Dedifferentiated amniotic fluid mesenchymal stem cell (primary cell): ENCODE measurements at regions not wholly inside any gene's neighbourhood (a gene's known extent, or its start where the extent isn't known, plus 50 kb on each side); places are given as distances from the start of the nearest gene placed in this dataset.
"Not testable (repeated sequence)": the region's sequence is repeated elsewhere in the genome, so short reads cannot be mapped to it uniquely, and the experiment has no call there.

Source experiments
- DNase-seq: peaks from one replicate; pipeline ENCODE4 v3.0.0-alpha.2; 2016; ENCODE audit errors: extremely low spot score

DNA sequence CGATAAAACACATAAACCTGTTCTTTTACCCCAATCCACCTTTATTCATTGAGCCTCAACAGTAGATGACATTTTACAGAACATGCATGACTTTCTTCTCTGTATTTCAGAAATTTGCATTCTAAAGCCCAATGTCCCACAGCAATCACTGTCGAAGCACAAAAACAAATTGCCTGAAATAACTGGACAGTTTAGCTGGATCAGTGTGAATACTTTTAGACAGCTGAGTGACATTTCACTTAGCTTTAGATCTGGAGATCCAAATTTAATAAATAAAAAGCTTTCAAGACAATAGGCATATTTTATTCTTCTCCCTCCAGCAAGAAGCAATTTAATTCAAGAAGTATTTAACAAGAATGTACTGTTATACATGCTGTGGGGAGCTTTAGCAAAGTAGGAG, 109.1 kb upstream of the FSCB start:
- no peak for DNase-seq

DNA sequence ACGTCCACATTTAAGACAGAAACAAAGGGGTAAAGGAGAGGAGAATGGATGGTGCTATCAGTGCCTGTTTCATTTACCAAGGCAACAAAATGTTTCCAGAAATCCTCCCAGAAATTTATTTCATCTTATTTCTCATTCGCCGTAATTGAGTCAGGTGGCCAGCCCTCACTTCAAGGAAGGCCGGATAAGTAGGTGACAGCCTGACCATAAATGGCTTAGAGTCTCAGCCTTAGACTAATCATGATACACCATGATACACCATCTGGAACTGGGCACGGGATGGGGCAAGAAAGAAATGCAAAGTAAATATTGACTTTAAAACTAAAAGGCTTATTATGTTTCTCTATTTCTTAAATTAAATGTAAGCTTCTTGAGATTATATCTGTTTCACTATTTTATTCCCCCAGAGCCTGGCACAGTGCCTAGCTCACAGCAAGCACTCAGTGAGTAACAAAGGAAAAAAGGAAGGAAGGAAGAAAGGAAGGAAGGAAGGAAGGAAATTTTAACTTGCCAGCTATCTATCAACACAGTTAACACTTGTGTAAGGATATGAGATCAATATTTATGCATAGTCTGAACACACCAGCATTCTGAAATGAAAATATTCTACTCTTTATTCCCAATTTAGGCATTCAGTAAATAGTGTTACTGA, 106.1 kb upstream of the FSCB start:
- DNase-seq = no peak

- no peak for DNase-seq
These were observed 104.9 kb upstream of the FSCB start for GRCh38 chr14:44612002-44612401.

DNA sequence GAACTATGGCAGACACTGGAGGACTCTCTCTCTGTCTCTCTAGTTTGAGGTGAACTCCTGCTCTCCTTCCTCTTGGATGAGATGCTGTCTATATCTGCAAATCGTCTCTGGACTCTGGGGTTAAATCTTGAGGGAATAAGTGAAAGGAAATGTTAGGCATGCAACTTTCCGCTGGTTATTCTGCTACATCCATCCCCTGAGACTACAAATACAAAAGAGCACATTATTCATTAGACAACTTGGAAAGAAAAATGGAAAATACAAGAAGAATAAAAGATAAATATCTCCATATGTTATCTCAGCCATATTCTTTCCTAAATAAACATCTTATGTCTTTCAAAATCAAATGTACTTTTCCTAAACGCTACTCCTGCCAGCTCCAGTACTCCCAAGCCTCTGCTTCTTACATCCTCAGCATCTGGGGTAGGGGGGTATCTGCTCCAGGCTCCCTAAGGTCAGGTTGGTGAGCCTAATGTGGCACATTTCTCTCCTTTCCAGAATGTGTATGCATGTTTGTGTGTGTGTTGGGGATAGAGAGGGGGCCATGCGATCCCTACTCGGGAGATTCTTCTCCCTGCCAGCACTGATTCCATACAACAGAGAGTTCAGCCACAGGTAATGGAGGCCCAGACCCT, 102.9 kb upstream of the FSCB start:
- no peak for DNase-seq

- DNase-seq = no peak
These were observed 102.1 kb upstream of the FSCB start for GRCh38 chr14:44609201-44609600.

DNA sequence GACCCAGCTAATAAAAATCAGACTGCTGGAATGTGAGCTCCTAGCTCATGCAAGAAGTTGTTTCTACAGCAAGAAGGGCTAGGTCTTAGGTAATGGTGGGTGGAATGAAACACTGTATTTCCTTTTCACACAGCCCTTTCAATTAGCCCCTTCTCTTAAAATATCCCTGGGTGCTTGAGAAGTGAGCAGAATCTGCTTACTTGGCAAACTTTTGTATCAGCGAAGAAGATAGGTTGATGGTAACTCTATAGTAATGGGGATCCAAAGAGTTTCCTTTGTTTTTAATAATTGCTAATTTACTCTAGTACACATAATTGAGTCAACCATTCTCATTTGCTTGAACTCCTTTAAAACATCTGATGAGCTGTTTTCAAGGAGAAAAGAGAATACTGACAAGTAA, 100.6 kb upstream of the FSCB start:
- DNase-seq = no peak

GRCh38 chr14:44606576-44606975, 99.5 kb upstream of the FSCB start:
- DNase-seq = no peak

- DNase-seq = not testable (repeated sequence)
These were observed 94.2 kb upstream of the FSCB start for GRCh38 chr14:44601266-44601665.

GRCh38 chr14:44589180-44589579, 82.1 kb upstream of the FSCB start:
- no peak for DNase-seq

GRCh38 chr14:44586910-44587309, 79.8 kb upstream of the FSCB start:
- DNase-seq = no peak

DNA sequence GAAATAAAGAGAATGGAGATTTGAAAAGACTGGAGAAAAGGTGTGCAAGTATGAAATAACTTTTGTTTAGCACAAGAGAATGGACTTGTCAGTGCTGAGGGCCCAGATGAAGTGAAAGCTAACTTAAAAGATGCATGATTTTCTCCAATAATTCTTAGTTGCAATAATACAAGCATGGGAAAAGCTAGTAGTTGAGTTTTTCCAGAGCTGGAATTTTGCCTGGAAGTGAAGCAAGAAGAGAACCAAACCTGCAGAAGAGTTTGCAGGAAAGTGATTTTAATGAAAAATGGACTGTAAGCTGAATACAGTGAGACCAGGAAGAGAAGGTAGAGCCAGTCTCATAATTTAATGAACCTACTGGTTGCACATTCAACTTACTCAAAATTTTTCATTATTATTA, 69.3 kb upstream of the FSCB start:
- no peak for DNase-seq

GRCh38 chr14:44567997-44568396, 60.9 kb upstream of the FSCB start:
- no peak for DNase-seq

DNA sequence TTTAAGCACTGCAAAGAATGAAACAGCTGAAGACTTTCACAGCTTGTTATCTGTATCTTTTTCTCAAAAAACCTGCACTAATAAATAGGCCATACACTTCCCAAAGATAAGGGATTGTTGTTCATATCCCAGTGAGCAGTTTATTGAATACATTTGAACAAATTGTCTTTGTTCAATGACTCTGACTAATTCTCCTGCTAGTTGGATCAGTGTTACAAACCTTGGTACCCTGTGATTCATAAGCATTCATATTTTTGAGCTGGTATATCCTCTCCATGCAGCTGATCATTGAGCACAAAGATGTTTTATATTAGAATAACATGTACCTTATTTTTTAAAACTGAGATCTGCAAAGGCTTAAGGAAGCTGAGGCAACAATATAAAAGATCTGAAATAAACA, 58.9 kb upstream of the FSCB start:
- DNase-seq = no peak

- DNase-seq = no peak
These were observed 57.8 kb upstream of the FSCB start for GRCh38 chr14:44564908-44565307.
